Fibroblast of upper back skin (primary cell): ENCODE measurements at regions not wholly inside any gene's neighbourhood (a gene's known extent, or its start where the extent isn't known, plus 50 kb on each side); places are given as distances from the start of the nearest gene placed in this dataset.

ENCODE experiments used
- DNase-seq: peaks from one replicate; pipeline ENCODE4 v3.0.0-alpha.2; 2013

DNA sequence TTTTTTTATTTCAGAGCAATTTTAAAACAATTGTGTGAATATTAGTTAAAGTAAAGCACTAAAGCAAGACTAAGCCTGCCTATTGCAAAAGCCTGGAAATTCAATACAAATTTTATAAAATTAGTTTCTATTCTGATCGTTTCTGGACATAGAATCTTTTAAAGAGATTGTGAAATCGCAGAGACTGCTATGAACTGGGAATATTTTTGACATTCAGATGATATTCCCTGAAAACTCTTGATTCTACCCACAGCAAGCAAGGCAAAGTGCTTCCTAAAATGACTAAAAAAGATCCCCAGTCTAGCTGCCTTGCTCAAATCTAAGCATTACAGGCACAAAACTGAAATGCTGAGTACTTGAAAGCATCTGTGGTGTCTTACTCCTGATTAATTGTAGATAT lies 187.6 kb upstream of the CEP162 start:
- no peak for DNase-seq

DNA sequence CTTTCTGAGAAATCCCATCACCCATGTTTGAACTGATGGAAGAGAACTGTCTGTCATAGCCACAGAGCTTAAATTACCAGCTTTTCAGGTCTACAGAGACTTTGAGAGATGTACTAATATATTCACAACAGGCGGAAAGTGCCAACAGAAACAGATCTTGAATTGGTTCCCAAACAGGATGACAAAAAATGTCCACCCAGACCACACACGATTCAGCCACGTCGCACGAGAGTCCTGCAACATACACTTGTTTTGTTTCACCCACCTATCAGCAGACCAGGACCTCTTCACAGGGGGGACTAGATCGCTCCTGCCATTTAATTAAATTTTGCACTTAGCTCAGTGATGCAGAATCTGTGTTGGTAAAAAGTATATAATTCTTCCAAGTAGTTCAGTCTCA lies 187.1 kb upstream of the CEP162 start:
- no peak for DNase-seq

DNA sequence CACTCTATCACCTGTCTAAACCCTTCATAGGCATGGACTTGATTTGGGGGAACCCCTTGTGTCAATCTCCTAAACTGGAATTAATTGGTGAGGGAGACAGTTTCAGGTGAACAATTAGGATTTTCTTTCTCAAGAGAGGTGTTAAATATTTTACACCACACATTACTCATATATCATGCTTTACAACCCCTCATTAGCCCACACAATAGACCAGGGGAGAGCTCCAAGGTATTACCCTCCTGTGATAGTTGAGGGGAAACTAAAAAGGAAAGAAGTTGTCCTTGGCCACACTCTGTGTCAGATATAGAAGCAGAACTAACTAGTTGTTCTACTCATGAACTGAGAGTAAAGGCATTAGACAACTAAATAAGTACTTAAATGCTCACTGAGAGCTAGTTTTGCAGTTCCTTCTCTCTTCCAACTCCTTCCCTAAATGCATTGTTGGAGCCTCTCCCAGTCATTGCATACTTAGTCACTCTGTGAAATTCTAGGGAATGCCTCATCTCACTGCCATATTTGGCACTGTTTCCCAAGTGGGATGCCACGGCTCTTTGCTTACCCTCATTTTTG lies 183.7 kb upstream of the CEP162 start:
- DNase-seq, result peak; percentile 92

DNA sequence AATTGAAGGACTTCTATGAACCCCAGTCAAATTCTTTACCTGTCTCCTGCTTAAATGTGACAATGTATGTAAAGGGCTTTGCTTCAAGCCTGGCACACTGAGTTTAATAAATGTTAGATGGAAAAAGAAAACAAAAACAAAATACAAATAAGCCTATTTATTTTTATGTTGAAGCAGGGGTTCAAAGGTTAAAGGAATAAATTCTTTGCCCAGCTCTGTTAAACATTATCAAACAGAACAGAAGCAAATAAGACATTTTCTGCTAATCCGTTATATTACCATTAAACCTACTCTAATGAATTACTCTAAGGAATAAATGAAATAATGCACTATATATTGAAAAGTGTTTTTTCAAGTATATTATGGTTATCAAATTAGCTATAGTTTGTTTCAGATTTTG lies 182.5 kb upstream of the CEP162 start:
- no peak for DNase-seq

DNA sequence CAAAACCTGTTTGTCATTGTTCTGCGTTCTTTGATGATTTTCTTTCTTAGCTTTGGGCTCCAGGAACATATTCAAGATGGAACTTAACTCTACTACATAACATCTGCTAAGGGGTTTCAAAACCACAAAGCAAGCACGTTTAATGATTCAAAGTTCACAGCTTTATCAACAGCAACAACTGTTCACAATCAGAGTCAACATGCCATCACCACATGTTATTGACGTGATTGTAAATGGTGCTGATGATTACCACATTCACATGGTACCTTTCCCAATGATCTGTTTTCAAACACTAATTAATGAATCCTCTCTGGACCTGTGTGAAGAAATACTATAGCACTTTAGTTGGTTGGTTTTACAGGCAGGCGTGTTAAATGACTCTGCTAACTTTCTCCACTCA lies 180.6 kb upstream of the CEP162 start:
- DNase-seq, result no peak

DNA sequence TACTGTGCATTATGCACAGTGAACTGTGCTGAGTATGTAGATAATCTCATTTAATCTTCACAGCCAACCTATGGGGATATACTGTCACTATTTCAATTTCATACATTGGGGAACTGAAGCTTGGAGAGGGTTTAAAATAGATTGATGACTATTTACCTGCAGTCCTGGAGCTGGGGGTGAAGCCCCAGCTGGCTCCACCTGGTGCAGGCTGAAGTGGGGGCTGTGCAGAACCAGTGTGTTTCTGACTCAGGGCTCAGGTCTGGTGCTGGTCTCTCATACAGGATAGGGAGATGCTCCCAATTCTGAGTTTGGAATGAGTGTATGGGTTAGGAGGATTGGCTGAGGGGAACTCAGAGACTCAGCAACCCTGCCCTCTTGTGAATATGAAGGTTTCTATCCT lies 176.1 kb upstream of the CEP162 start:
- no peak for DNase-seq

DNA sequence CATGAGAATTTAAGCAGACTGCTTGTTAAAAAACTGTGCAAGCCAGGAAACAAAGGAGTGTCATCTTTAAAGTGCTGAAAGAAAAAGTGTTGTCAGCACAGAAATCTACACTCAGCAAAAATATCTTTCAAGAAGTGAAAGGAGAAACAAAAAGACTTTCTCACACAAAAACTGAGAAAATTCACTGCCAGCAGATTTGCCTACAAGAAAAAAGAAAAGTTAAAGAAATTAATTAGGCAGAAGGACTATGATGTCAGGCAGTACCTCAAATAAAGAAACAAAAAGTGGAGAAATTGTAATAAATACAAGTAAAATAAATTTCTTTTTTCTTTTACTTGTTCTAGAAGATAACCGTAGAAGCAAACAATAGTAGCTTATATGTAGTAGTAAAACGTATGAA lies 171.6 kb upstream of the CEP162 start:
- no peak for DNase-seq

DNA sequence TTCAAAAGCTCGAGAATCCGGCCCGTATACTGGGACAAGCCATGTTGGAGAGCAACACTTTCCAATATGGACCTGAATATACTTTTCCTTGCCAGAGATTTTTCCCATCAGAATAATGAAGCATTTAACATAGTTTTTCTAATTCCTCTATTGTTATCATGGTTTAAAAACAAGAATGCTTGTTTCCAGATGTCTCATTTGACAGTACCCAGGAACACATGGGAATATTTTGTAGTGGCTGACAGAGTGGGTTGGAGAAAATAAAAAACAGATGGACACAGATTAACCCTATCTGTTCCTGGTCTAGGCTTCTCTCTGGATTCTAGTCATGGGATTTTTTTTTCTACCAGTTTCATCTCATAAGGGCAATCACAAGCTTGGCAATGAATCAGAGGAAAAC lies 164.8 kb upstream of the CEP162 start:
- peak; percentile 34 for DNase-seq

DNA sequence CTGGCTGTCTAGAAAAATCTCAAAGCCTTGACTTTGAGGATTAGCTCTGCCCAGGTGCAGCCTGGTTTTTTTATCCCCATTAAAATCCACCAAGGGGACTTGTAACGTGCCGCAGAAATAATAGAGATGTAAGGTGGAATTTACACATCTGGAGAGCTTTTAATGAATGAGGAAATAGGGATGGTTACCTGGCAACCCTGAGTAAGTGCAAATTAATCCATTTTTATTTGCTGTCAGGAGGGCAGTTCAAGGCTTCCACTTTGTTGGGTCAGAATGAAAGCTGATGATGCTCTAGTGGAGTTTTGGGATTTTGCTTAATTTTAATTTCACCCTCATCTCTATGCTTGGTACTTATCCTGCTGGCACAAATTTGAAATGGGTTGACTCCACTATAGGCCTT lies 163.4 kb upstream of the CEP162 start:
- no peak for DNase-seq

DNA sequence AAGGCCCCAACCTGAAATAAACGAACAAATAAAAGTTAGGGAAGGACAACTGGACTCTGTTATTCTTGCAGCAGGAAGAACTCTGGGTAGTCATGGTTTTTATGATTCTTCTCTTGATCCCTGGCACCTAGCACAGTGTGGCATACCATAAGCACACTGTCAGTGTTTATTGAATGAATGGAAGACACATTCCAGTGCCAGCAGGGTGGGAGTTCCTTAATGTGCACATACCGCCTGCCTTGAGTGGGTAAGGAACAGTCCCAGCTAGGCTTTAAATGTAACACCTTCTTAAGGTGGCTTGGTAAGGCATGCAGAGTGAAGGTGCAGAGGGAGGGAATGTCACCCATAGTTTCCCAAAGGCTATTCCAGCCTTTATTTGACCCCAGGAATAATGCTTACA lies 162.9 kb upstream of the CEP162 start:
- DNase-seq, result no peak

DNA sequence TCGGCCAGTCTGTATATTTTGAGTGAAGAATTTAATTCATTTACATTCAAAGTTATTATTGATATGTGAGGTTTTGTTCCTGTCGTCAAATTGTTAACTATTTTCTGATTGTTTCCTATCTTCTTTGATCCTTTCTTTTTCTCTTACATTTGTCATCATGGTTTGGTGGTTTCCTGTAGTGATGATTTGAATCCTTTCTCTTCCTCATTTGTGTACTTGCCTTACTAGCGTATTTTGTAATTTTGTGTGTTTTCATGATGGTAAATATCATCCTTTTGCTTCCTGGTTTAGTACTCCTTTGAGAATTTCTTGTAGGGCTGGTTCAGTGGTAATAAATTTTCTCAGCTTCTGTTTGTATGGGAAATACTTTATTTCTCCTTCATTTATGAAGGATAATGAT lies 151.7 kb upstream of the CEP162 start:
- no peak for DNase-seq

DNA sequence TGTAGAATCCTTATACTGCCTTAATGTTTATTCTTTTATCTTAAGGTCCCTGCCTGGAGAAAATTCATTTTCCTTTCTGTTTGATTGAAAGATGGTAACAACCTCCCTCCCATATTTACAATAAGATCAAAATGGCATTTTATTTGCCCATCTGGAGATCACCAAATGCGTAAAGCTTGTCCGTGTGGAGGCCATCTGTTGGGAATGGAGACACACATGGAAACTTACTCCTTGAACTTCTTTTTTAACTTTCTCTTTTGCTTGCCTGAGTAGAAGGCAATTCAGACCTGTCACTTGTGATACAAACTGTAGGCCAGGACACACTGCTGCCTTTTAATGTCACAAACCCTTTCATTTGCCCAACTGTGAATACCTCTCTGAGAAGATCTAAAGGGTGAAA lies 144.8 kb upstream of the CEP162 start:
- no peak for DNase-seq

DNA sequence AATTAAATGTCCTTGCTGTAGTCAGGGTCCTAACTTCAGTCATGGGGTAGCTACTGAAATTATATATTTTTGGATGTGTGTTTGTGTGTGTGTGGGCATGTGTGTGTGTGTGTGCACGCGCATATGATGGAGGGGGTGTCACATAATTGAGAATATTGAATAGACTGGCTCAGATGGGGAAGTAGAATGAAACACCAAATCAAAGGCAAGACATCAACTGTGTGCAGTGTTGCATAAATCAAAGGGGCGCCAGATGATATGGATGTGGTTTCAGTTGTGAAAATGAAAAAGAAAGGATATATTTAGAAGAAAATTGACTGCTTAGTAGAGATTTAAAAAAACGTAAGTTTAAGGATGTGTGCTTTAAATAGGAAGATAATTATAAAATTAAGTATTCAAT lies 144.2 kb upstream of the CEP162 start:
- DNase-seq, result no peak

DNA sequence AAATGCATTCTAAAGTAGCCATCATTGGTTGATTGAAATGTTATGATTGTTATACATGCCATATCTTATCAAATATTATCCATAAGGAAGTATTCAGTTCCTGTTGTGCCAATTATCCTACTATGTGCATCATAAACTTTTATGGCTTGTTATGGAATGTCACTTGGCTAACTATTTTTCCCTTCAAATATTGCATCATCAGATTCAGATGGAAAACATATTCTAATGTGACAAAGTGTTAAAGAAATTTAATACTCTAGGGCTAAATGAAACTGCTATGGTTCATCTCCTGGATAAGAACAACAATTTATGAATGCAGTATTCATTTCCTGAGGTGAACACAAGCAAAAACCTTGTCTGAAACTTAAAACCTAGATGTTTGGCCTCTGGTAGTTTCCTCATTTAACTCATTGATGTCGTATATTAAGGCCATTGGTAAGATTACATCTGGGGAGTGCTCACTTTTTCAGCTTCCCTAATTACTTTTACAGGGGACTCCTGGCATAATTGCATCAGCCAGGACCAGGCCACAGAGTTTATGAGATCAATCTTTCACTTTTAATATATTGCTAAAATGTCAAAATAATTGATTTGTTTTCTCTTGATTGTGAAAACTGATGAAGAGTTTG lies 134.9 kb upstream of the CEP162 start:
- DNase-seq, result no peak

DNA sequence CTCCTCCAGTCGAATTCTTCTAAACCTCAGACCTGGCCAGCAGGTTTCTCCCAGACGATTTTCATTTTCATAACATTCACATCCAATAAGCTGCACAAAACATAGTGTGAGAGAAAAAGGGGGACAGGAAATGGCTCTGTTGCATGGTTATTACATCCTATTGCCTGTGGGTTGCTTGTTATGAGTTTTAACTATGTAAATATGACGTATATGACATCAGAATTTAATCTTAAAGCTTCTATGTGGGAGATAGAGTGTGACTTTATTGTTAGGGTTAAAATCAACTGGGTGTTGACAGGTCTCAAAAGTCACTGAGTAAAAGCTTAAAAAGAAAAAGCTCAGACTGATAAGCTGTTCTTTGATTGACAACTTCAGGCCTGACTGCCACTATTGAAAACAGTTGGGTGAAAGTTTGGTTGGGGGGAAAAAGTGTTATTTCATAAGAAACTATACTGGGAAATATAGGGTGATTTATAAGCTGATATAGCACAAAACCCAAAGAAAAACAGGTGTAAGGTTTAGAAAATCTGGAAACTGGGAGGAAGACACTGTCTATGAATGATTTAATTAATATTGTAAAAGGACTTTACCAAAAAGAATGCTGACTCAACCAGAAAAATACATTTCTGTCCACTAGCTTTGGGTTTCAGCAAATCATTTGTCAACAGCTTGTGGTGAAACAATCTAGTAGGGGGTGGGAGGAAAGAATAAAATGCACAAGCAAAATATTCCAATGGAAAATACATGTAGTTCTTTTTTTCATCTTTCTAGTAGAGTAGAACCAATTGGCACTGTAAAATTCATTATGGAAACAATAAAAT lies 134.1 kb upstream of the CEP162 start:
- DNase-seq, result no peak

DNA sequence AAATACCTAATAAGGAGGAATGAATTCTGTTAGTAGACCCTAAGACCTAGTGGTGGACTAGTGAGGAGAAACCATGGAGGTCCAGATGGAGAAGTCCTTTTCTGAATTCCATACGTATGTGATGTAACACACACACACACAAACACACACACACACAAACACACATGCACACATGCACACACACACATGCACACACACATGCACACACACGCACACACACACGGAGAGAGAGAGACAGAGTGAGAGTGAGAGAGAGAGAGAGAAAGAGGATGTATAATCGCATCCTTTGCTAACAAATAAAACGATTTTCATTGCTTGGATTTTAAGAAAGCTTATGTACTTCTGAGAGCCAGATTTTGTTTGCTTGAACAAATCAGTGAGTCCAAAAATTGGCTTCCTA lies 132.6 kb upstream of the CEP162 start:
- no peak for DNase-seq

DNA sequence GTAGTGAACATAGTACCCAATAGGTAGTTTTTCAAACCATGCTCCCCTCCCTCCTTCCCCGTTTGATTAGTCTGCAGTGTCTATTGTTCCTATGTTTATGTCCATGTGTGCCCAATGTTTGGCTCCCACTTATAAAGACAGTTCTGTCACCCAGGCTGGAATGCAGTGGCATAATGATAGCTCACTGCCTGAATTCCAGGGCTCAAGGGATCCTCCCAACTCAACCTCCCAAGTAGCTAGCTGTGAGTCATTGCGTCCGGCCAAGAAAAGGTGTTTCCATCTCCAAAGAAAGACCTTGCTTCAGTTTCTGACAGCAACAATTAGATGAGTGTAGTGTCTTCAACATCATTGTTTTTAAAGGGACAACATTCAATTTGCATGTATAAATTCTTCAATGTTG lies 131.1 kb upstream of the CEP162 start:
- DNase-seq, result no peak

DNA sequence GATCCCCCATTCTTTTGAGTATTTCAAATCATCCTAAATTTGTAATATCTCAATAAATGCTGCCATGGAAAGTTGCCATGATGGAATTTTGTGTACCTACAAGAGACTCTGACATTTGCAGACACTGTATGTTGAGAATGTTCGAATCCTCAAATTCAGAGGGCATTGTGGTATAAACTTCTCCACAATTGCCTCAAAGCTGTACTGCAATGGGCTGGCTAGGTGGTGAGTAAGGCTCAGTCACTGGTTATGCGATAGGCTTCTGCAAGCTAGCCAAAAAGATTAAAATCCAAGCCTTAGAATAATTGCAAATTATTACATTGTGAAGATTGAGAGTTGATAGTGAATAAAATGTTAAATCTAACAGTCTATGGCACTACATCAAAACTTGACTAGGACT lies 130.2 kb upstream of the CEP162 start:
- DNase-seq, result no peak

DNA sequence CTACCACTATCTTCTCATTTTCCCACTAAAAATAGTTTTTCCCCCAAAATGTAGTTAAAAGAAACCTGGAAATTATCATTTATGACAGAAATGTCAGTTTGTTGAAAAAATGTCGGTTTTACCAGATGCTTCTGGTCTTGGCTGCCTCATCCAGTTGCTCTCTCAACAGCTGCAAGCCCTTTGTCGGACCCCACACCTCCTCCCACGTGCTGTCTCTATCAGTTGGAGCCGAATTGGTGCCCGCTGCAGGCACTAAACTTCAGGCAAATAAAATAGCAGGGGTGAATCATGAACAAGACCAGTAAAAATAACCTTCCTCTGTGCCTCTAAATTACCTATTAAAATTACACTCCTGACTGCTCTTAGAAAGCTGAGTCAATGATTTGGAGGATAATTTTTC lies 129.5 kb upstream of the CEP162 start:
- no peak for DNase-seq

DNA sequence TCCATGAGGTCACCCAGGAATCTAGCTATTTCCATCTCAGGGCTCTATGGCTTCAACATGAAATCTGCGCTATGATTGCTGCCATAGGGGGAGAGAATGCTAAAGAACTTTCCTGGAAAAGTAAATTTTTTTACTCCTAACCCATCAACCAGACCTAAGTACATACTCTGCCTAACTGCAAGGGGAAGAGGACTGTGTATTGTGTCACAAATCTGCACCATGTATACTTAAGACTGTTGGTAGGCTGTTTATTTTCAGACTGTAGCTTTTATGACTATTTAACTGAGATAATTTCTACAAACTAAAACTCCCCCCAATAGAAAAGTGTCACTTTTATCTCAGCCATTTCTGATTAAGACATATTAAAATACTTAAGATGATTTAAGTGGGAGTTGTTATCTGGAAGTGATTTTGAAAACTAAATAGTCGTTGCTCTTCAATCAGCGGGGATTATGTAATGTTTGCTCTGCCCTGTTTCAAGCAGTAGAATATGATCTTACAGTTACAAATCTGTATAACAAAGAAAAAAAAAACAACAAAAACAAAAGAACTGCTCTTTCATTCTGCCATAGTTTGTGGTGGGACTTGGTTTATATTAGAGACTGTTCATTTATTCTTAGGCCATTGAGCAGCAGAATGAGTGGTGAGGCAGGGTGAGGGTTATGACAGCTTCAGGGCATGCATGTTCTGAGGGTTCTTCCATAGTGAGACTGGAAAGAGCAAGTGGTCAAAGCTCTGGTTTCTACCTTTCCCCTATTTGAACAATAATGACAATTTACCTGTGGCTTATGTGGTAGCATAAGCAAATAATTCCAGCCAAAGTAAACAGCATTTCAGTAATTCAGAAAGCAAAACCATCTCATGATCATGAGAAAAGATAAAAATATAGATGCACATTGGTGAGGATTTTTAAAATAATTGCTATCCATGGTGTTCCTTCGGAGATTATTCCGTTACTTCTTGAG lies 126.3 kb upstream of the CEP162 start:
- no peak for DNase-seq

DNA sequence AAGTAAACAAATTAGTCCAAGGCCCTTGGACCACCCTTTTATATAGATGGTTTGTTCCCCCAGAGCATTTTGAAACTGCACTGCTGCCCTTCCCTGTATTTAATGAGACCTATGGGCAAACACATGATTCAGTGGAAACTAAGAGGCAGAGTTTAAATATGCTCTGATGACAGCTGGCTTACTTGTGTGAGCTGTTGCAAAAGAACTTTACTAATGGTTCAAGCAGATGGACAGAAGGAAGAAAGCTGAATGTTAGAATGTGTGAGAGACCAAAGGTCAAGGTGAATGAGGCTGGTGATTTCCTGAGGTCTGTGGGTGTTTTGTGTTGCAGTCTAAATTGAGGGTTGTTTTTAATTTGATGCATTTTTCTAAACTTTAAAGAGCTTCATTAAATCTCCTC lies 123.0 kb upstream of the CEP162 start:
- DNase-seq, result no peak

DNA sequence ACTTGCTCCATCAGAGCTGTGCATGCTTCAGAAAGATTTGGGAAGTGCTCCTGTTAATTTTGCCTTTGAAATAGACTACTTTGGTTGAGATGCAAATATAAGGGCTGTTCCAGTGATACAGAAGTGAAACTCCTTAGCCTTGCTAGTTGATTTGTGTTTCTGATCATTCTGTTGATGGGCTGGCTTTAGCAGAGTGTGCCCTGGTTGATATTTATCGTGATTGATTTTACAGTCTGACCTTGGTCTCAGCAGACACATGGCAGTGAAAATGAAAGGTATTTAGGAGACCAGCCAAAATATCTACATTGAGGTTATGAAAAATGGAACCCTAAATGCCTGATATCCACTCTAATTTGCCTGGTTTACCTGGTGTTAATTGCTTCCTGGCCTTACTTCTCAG lies 122.1 kb upstream of the CEP162 start:
- no peak for DNase-seq

DNA sequence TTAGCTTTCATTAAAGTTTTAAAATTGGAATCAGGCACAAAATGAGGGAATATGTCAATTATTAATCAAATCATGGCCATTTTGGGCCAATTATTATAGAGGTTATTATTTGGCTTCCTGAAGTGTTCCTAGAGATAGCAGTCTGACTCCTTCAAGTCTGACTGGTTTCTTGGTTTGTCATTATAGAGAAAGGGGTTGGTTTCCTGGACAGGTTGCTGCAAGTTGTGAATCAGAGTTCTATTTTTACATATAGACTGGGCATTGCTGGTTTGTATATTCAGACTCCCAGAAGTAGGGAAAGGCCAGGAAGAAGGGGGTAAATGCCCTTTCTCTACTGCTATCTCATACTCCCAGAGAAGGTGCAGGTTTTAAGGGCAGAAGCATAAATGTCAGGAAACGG lies 121.4 kb upstream of the CEP162 start:
- no peak for DNase-seq
